ENCODE measurements at regions not wholly inside any gene's neighbourhood (a gene's known extent, or its start where the extent isn't known, plus 50 kb on each side); places are given as distances from the start of the nearest gene placed in this dataset.
A peak's percentile ranks its signal among the peaks of the same experiment; 100 is the strongest.
"Not testable (repeated sequence)": the region's sequence is repeated elsewhere in the genome, so short reads cannot be mapped to it uniquely, and the experiment has no call there.

DNA sequence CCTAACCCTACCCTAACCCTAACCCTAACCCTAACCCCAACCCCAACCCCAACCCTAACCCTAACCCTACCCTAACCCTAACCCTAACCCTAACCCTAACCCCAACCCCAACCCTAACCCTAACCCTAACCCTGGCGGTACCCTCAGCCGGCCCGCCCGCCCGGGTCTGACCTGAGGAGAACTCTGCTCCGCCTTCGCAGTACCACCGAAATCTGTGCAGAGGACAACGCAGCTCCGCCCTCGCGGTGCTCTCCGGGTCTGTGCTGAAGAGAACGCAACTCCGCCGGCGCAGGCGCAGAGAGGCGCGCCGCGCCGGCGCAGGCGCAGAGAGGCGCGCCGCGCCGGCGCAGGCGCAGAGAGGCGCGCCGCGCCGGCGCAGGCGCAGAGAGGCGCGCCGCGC is 56.1 kb upstream of the IQSEC3 start:
- H3K27ac ChIP-seq; H3K4me1 ChIP-seq (replicated peaks); intact Hi-C loops (cut with DNase I); H3K36me3 ChIP-seq; H3K9me3 ChIP-seq; DNase-seq (ENCODE audit: low spot score); H3K27me3 ChIP-seq (replicated peaks; ENCODE audit: insufficient read depth); H3K4me3 ChIP-seq: not testable (repeated sequence)
- WGBS, result 70% methylated on average over 7 of the region's 43 CpGs

DNA sequence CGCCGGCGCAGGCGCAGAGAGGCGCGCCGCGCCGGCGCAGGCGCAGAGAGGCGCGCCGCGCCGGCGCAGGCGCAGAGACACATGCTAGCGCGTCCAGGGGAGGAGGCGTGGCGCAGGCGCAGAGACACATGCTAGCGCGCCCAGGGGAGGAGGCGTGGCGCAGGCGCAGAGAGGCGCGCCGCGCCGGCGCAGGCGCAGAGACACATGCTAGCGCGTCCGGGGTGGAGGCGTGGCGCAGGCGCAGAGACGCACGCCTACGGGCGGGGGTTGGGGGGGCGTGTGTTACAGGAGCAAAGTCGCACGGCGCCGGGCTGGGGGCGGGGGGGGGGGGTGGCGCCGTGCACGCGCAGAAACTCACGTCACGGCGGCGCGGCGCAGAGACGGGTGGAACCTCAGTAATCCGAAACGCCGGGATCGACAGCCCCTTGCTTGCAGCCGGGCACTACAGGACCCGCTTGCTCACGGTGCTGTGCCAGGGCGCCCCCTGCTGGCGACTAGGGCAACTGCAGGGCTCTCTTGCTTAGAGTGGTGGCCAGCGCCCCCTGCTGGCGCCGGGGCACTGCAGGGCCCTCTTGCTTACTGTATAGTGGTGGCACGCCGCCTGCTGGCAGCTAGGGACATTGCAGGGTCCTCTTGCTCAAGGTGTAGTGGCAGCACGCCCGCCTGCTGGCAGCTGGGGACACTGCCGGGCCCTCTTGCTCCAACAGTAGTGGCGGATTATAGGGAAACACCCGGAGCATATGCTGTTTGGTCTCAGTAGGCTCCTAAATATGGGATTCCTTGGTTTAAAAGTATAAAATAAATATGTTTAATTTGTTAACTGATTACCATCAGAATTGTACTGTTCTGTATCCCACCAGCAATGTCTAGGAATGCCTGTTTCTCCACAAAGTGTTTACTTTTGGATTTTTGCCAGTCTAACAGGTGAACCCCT is 55.4 kb upstream of the IQSEC3 start:
- WGBS, result 75% methylated on average over 37 of the region's 81 CpGs
- H3K27me3 ChIP-seq (replicated peaks; ENCODE audit: insufficient read depth); H3K27ac ChIP-seq; H3K4me3 ChIP-seq; H3K9me3 ChIP-seq; intact Hi-C loops (cut with DNase I); H3K36me3 ChIP-seq; H3K4me1 ChIP-seq (replicated peaks); DNase-seq (ENCODE audit: low spot score): not testable (repeated sequence)

DNA sequence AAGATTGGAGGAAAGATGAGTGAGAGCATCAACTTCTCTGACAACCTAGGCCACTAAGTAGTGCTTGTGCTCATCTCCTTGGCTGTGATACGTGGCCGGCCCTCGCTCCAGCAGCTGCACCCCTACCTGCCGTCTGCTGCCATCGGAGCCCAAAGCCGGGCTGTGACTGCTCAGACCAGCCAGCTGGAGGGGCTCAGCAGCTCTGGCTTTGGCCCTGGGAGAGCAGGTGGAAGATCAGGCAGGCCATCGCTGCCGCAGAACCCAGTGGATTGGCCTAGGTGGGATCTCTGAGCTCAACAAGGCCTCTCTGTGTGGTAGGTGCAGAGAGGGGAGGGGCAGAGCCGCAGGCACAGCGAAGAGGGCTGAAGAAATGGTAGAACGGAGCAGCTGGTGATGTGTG is 54.3 kb upstream of the IQSEC3 start:
- H3K27me3 ChIP-seq (replicated peaks; ENCODE audit: insufficient read depth); DNase-seq (ENCODE audit: low spot score); H3K36me3 ChIP-seq; H3K9me3 ChIP-seq; H3K4me3 ChIP-seq; intact Hi-C loops (cut with DNase I); H3K4me1 ChIP-seq (replicated peaks); H3K27ac ChIP-seq: not testable (repeated sequence)
- WGBS, result 93% methylated on average over 11 of the region's 11 CpGs

DNA sequence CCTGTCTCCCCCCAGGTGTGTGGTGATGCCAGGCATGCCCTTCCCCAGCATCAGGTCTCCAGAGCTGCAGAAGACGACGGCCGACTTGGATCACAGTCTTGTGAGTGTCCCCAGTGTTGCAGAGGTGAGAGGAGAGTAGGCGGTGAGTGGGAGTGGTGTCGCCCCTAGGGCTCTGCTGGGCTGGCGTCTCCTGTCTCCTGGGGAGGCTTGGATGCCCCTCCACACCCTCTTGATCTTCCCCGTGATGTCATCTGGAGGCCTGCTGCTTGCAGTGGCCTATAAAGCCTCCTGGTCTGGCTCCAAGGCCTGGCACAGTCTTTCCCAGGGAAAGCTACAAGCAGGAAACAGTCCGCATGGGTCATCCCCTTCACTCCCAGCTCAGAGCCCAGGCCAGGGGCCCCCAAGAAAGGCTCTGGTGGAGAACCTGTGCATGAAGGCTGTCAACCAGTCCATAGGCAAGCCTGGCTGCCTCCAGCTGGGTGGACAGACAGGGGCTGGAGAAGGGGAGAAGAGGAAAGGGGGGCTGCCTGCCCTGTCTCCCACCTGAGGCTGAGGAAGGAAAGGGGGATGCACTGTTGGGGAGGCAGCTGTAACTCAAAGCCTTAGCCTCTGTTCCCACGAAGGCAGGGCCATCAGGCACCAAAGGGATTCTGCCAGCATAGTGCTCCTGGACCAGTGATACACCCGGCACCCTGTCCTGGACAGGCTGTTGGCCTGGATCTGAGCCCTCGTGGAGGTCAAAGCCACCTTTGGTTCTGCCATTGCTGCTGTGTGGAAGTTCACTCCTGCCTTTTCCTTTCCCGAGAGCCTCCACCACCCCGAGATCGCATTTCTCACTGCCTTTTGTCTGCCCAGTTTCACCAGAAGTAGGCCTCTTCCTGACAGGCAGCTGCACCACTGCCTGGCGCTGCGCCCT is 53.6 kb upstream of the IQSEC3 start:
- H3K27me3 ChIP-seq (replicated peaks; ENCODE audit: insufficient read depth); H3K27ac ChIP-seq; H3K9me3 ChIP-seq; H3K4me3 ChIP-seq; DNase-seq (ENCODE audit: low spot score); H3K36me3 ChIP-seq; H3K4me1 ChIP-seq (replicated peaks); intact Hi-C loops (cut with DNase I): not testable (repeated sequence)
- WGBS, result 71% methylated on average over 16 of the region's 16 CpGs

DNA sequence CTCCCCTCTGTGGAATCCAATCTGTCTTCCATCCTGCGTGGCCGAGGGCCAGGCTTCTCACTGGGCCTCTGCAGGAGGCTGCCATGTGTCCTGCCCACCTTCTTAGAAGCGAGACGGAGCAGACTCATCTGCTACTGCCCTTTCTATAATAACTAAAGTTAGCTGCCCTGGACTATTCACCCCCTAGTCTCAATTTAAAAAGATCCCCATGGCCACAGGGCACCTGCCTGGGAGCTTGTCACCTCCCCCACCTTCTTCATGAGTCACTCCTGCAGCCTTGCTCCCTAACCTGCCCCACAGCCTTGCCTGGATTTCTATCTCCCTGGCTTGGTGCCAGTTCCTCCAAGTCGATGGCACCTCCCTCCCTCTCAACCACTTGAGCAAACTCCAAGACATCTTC is 52.7 kb upstream of the IQSEC3 start:
- H3K4me3 ChIP-seq; H3K27me3 ChIP-seq (replicated peaks; ENCODE audit: insufficient read depth); H3K4me1 ChIP-seq (replicated peaks); H3K27ac ChIP-seq; H3K36me3 ChIP-seq; intact Hi-C loops (cut with DNase I); H3K9me3 ChIP-seq: not testable (repeated sequence)
- DNase-seq (ENCODE audit: low spot score), result peak; percentile 45
- WGBS, result 48% methylated on average over 5 of the region's 5 CpGs

DNA sequence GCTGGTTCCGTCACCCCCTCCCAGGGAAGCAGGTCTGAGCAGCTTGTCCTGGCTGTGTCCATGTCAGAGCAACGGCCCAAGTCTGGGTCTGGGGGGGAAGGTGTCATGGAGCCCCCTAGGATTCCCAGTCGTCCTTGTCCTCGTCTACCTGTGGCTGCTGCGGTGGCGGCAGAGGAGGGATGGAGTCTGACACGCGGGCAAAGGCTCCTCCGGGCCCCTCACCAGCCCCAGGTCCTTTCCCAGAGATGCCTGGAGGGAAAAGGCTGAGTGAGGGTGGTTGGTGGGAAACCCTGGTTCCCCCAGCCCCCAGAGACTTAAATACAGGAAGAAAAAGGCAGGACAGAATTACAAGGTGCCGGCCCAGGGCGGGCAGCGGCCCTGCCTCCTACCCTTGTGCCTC is 51.9 kb upstream of the IQSEC3 start:
- intact Hi-C loops (cut with DNase I); H3K27ac ChIP-seq; DNase-seq (ENCODE audit: low spot score); H3K4me3 ChIP-seq; H3K36me3 ChIP-seq; H3K27me3 ChIP-seq (replicated peaks; ENCODE audit: insufficient read depth); H3K9me3 ChIP-seq; H3K4me1 ChIP-seq (replicated peaks): not testable (repeated sequence)
- WGBS, result 80% methylated on average over 5 of the region's 12 CpGs

DNA sequence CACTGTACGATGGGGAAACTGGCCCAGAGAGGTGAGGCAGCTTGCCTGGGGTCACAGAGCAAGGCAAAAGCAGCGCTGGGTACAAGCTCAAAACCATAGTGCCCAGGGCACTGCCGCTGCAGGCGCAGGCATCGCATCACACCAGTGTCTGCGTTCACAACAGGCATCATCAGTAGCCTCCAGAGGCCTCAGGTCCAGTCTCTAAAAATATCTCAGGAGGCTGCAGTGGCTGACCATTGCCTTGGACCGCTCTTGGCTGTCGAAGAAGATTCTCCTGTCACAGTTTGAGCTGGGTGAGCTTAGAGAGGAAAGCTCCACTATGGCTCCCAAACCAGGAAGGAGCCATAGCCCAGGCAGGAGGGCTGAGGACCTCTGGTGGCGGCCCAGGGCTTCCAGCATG is 51.2 kb upstream of the IQSEC3 start:
- H3K36me3 ChIP-seq; H3K4me1 ChIP-seq (replicated peaks); H3K9me3 ChIP-seq; intact Hi-C loops (cut with DNase I); DNase-seq (ENCODE audit: low spot score); H3K27me3 ChIP-seq (replicated peaks; ENCODE audit: insufficient read depth); H3K27ac ChIP-seq; H3K4me3 ChIP-seq: not testable (repeated sequence)
- 97% methylated on average over 6 of the region's 9 CpGs for WGBS

DNA sequence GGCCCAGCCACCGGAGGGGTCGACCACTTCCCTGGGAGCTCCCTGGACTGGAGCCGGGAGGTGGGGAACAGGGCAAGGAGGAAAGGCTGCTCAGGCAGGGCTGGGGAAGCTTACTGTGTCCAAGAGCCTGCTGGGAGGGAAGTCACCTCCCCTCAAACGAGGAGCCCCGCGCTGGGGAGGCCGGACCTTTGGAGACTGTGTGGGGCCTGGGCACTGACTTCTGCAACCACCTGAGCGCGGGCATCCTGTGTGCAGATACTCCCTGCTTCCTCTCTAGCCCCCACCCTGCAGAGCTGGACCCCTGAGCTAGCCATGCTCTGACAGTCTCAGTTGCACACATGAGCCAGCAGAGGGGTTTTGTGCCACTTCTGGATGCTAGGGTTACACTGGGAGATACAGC is 50.5 kb upstream of the IQSEC3 start:
- H3K4me1 ChIP-seq (replicated peaks); DNase-seq (ENCODE audit: low spot score); H3K9me3 ChIP-seq; H3K4me3 ChIP-seq; intact Hi-C loops (cut with DNase I); H3K36me3 ChIP-seq; H3K27me3 ChIP-seq (replicated peaks; ENCODE audit: insufficient read depth); H3K27ac ChIP-seq: not testable (repeated sequence)
- WGBS, result 100% methylated on average over 2 of the region's 9 CpGs

DNA sequence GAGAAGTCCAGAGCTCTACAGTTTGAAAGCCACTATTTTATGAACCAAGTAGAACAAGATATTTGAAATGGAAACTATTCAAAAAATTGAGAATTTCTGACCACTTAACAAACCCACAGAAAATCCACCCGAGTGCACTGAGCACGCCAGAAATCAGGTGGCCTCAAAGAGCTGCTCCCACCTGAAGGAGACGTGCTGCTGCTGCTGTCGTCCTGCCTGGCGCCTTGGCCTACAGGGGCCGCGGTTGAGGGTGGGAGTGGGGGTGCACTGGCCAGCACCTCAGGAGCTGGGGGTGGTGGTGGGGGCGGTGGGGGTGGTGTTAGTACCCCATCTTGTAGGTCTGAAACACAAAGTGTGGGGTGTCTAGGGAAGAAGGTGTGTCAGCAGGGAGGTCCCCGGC is 50.0 kb upstream of the IQSEC3 start:
- H3K27me3 ChIP-seq (replicated peaks; ENCODE audit: insufficient read depth); DNase-seq (ENCODE audit: low spot score); H3K36me3 ChIP-seq; H3K27ac ChIP-seq; intact Hi-C loops (cut with DNase I); H3K9me3 ChIP-seq; H3K4me3 ChIP-seq; H3K4me1 ChIP-seq (replicated peaks): not testable (repeated sequence)
- WGBS, result no CpG with 5 or more reads among the region's 9 CpGs
